Spleen (tissue), 11 donors: ENCODE measurements at regions not wholly inside any gene's neighbourhood (a gene's known extent, or its start where the extent isn't known, plus 50 kb on each side); places are given as distances from the start of the nearest gene placed in this dataset.

ENCODE experiments used
- DNase-seq: peaks from one replicate; pipeline ENCODE4 v3.0.0-alpha.2; 2020
- H3K27ac ChIP-seq, 8 donors: fragments of 200-600 bp; sonication (generic) in 7 of 8; 1 replicate in 4 of 8; 2 replicates in 4 of 8; pipeline versions ENCODE4 v1.5.0 to v1.8.0; 2016 to 2021; ENCODE audit warnings: inconsistent platforms in 4 of 8, mild to moderate bottlenecking in 4 of 8, moderate library complexity in 1 of 8
- H3K27me3 ChIP-seq, 7 donors: fragments of 200-600 bp; sonication (generic) in 6 of 7; replicated peaks in 1 of 7; 1 replicate in 4 of 7; 2 replicates in 3 of 7; pipeline versions ENCODE4 v1.5.0 to v1.8.0; 2016 to 2021; ENCODE audit warnings: inconsistent platforms in 3 of 7, mild to moderate bottlenecking in 1 of 7
- H3K36me3 ChIP-seq, 6 donors: fragments of 200-600 bp; sonication (generic) in 5 of 6; 1 replicate in 4 of 6; 2 replicates in 2 of 6; pipeline versions ENCODE4 v1.5.0 to v1.8.0; 2016 to 2021; ENCODE audit warnings: inconsistent platforms in 2 of 6
- H3K4me1 ChIP-seq, 6 donors: fragments of 200-600 bp; sonication (generic) in 5 of 6; 1 replicate in 3 of 6; 2 replicates in 3 of 6; pipeline versions ENCODE4 v1.5.0 to v1.8.0; 2016 to 2021; ENCODE audit warnings: inconsistent platforms in 3 of 6
- H3K4me3 ChIP-seq, 8 donors: fragments of 200-600 bp; sonication (generic) in 7 of 8; 1 replicate in 4 of 8; 2 replicates in 4 of 8; pipeline versions ENCODE4 v1.5.0 to v1.8.0; 2016 to 2021; ENCODE audit warnings: inconsistent platforms in 4 of 8, mild to moderate bottlenecking in 4 of 8, moderate library complexity in 2 of 8
- H3K9me3 ChIP-seq, 8 donors: fragments of 200-600 bp; sonication (generic) in 7 of 8; 1 replicate in 4 of 8; 2 replicates in 4 of 8; pipeline versions ENCODE4 v1.5.0 to v1.8.0; 2016 to 2021; ENCODE audit warnings: inconsistent platforms in 4 of 8
- CTCF ChIP-seq, 11 experiments: fragments of 200-600 bp in 7 of 11; fragments of 450-650 bp in 4 of 11; sonication (generic) in 4 of 11; IDR thresholded peaks in 8 of 11; conservative IDR thresholded peaks in 3 of 11; 1 replicate in 7 of 11; 2 replicates in 4 of 11; pipeline versions ENCODE4 v1.4.0 to v1.8.0; 2016 to 2021; ENCODE audit warnings: antibody characterized with exemption in 11 of 11, inconsistent platforms in 4 of 11, mild to moderate bottlenecking in 1 of 11
- POLR2A ChIP-seq, 3 donors: fragments of 450-650 bp; IDR thresholded peaks; one replicate each; pipeline ENCODE4 v1.5.1; 2017; ENCODE audit warnings: antibody characterized with exemption in 3 of 3, mild to moderate bottlenecking in 1 of 3
- POLR2AphosphoS5 ChIP-seq, 3 donors: sonication (generic); formaldehyde crosslinking; IDR thresholded peaks; one replicate each; pipeline ENCODE4 v1.5.1; 2017; ENCODE audit warnings: antibody characterized with exemption in 3 of 3
- WGBS, 5 donors: extraction: QIAGEN DNeasy Blood & Tissue Kit in 3 of 5; methylation state at CpG; one replicate each; pipeline versions ENCODE4 v1.1.5 to v1.1.7; 2013 to 2018; 5-methylcytosine and 5-hydroxymethylcytosine counted together
- intact Hi-C: fragments of 100-400 bp; cut with DNase I; formaldehyde crosslinking; loops from one replicate; pipeline ENCODE4 v1.15.0; 2023; ENCODE audit warnings: low total_unique reads
- donor health status: healthy with polysubstance abuse.
- donor health status: DM: no; HTN: no; CAD: no; lungs with moderate emphysema.
- donor health status: DM: no; HTN: no; CAD: no.
- donor health status: Bipolar disorder and iron deficiency.
- donor health status: healthy.
- donor health status: DM: no; HTN: no; CAD: no.
- donor health status: DM: yes; HTN: yes; CAD: no.

- Histone ChIP-seq H3K36me3 (no peaks in the 10 kb centered on the region), H3K9me3 (no peaks in the 10 kb centered on the region), H3K27me3 (peaks cover 0 to 76% (median 0%) of the 10 kb centered on the region in 7 donors), H3K4me3 (no peak overlapping the region), H3K4me1 (peaks cover 0 to 22% (median 4%) of the 10 kb centered on the region in 6 donors), H3K27ac (no peak overlapping the region)
- no peak for TF ChIP-seq CTCF (IDR thresholded peaks at IDR 0.05 in 8 of 11, conservative IDR thresholded peaks at IDR 0.05 in 3 of 11)
- TF ChIP-seq POLR2AphosphoS5 (IDR thresholded peaks at IDR 0.05): no peak
- TF ChIP-seq POLR2A (IDR thresholded peaks at IDR 0.05): no peak
- DNase-seq: no peak
- intact Hi-C loops: no loop called here
- WGBS, 5 donors: 68 to 76% (median 74%) methylated on average over 11 of the region's 11 CpGs
Observed at GRCh38 chr1:36731226-36732014, 248.7 kb upstream of the CSF3R start.

GRCh38 chr1:36730599-36730998, 247.9 kb upstream of the CSF3R start:
- Histone ChIP-seq H3K36me3 (no peaks in the 10 kb centered on the region), H3K27ac (no peak overlapping the region), H3K9me3 (no peaks in the 10 kb centered on the region), H3K27me3 (peaks cover 0 to 70% (median 0%) of the 10 kb centered on the region in 7 donors), H3K4me3 (no peak overlapping the region), H3K4me1 (peaks cover 0 to 22% (median 4%) of the 10 kb centered on the region in 6 donors)
- intact Hi-C loops: no loop called here
- DNase-seq: no peak
- WGBS, 5 donors: 71 to 91% (median 81%) methylated on average over 2 of the region's 2 CpGs
- TF ChIP-seq POLR2A (IDR thresholded peaks at IDR 0.05): no peak
- TF ChIP-seq CTCF (IDR thresholded peaks at IDR 0.05 in 8 of 11, conservative IDR thresholded peaks at IDR 0.05 in 3 of 11): no peak
- TF ChIP-seq POLR2AphosphoS5 (IDR thresholded peaks at IDR 0.05): no peak

- no peak for DNase-seq
- Histone ChIP-seq H3K27ac (no peak overlapping the region), H3K4me1 (peaks cover 0 to 22% (median 4%) of the 10 kb centered on the region in 6 donors), H3K9me3 (no peaks in the 10 kb centered on the region), H3K4me3 (no peak overlapping the region), H3K36me3 (no peaks in the 10 kb centered on the region), H3K27me3 (peaks cover 0 to 63% (median 0%) of the 10 kb centered on the region in 7 donors)
- TF ChIP-seq POLR2AphosphoS5 (IDR thresholded peaks at IDR 0.05) (no peak), CTCF (IDR thresholded peaks at IDR 0.05 in 8 of 11, conservative IDR thresholded peaks at IDR 0.05 in 3 of 11) (no peak), POLR2A (IDR thresholded peaks at IDR 0.05) (no peak)
- intact Hi-C loops: no loop called here
- WGBS, 5 donors: 56 to 59% (median 57%) methylated on average over 10 to 12 of the region's 12 CpGs
Observed at GRCh38 chr1:36729716-36730510, 247.2 kb upstream of the CSF3R start.

GRCh38 chr1:36729289-36729688, 246.6 kb upstream of the CSF3R start:
- Histone ChIP-seq H3K9me3 (no peaks in the 10 kb centered on the region), H3K4me3 (no peak overlapping the region), H3K4me1 (peaks cover 0 to 22% (median 4%) of the 10 kb centered on the region in 6 donors), H3K27me3 (peaks cover 0 to 57% (median 0%) of the 10 kb centered on the region in 7 donors), H3K36me3 (no peaks in the 10 kb centered on the region), H3K27ac (no peak overlapping the region)
- 43 to 57% (median 51%) methylated on average over 9 of the region's 9 CpGs for whole genome bisulfite sequencing, 5 donors
- intact Hi-C loops: no loop called here
- DNase-seq: no peak
- TF ChIP-seq CTCF (IDR thresholded peaks at IDR 0.05 in 8 of 11, conservative IDR thresholded peaks at IDR 0.05 in 3 of 11) (no peak), POLR2AphosphoS5 (IDR thresholded peaks at IDR 0.05) (no peak), POLR2A (IDR thresholded peaks at IDR 0.05) (no peak)
